ENCODE measurements at regions not wholly inside any gene's neighbourhood (a gene's known extent, or its start where the extent isn't known, plus 50 kb on each side); places are given as distances from the start of the nearest gene placed in this dataset.

GRCh38 chr5:10913181-10913810 lies 152.3 kb upstream of the DAP start:
- no CpG with 5 or more reads among the region's 2 CpGs for WGBS, 2 donors (ENCODE audit: extremely low coverage in 2 of 2, insufficient read length in 2 of 2, insufficient replicate concordance in 1 of 2)
- Histone ChIP-seq H2AFZ (ENCODE audit: low read length) (no peak overlapping the region), H3K18ac (ENCODE audit: low read length) (no peak overlapping the region)

DNA sequence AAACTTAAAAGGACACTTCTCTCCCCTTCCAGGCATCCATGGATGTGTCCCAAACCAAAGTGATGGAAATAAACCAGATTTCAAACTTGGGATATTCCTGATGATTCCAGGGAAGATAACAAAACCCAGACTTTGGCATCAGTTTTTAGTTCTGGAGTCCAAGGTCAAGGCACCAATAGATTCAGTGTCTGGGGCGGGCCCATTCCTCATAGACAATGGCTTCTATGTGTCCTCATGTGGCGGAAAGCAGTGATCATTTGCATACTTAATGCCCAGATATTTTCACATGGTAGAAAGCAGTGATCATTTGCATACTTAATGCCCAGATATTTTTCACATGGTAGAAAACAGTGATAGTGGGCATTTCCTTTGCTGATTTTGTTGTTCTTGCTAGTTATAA lies 151.4 kb upstream of the DAP start:
- no peak overlapping the region for H2BK12ac ChIP-seq (ENCODE audit: low read length)
- no CpG with 5 or more reads among the region's 2 CpGs for WGBS, 2 donors (ENCODE audit: extremely low coverage in 2 of 2, insufficient read length in 2 of 2, insufficient replicate concordance in 1 of 2)
- no peak overlapping the region for H3K9ac ChIP-seq (ENCODE audit: low read depth, low read length, poor library complexity)
- H3K4ac ChIP-seq (ENCODE audit: low read length): no peak overlapping the region
- peaks cover 0 to 2% of the 10 kb centered on the region in 2 donors for H3K4me1 ChIP-seq (ENCODE audit: control insufficient read depth in 2 of 2, insufficient read depth in 1 of 2, low read depth in 1 of 2, low read length in 2 of 2)
- H3K23ac ChIP-seq (ENCODE audit: low read depth, low read length, poor library complexity): no peak overlapping the region
- H3K9me3 ChIP-seq (replicated peaks in 1 of 2; ENCODE audit: control insufficient read depth in 2 of 2, insufficient read depth in 1 of 2, low read depth in 1 of 2, low read length in 2 of 2): no peaks in the 10 kb centered on the region
- DNase-seq (ENCODE audit: low spot score): no peak
- no peaks in the 10 kb centered on the region for H3K79me1 ChIP-seq (ENCODE audit: low read depth, low read length)
- no peak overlapping the region for H4K8ac ChIP-seq (ENCODE audit: low read depth, low read length)
- H3K4me3 ChIP-seq (ENCODE audit: low read length in 2 of 2): no peak overlapping the region
- no peak overlapping the region for H3K14ac ChIP-seq (ENCODE audit: low read length)
- H2BK15ac ChIP-seq (ENCODE audit: low read length): no peak overlapping the region
- no peak overlapping the region for H2BK120ac ChIP-seq (ENCODE audit: low read depth, low read length)
- H4K91ac ChIP-seq (ENCODE audit: low read depth, low read length, poor library complexity): no peak overlapping the region
- no peak overlapping the region for H2AFZ ChIP-seq (ENCODE audit: low read length)
- H3K18ac ChIP-seq (ENCODE audit: low read length): no peak overlapping the region
- no peak overlapping the region for H2AK5ac ChIP-seq (ENCODE audit: low read depth, low read length)
- no peak overlapping the region for H3K4me2 ChIP-seq (ENCODE audit: insufficient read depth, low read length, poor library complexity, severe bottlenecking)
- H3K27me3 ChIP-seq (ENCODE audit: control insufficient read depth in 3 of 3, insufficient read depth in 3 of 3, low read depth in 1 of 3, low read length in 3 of 3): no peaks in the 10 kb centered on the region
- H3K36me3 ChIP-seq (replicated peaks in 1 of 2; ENCODE audit: control insufficient read depth in 2 of 2, insufficient read depth in 2 of 2, low read length in 2 of 2): no peaks in the 10 kb centered on the region
- H3K27ac ChIP-seq (replicated peaks; ENCODE audit: low read length): no peak overlapping the region
- no peak overlapping the region for H2BK5ac ChIP-seq (ENCODE audit: low read length)

More at GRCh38 chr5:10913181-10913810, 152.3 kb upstream of the DAP start:
- Histone ChIP-seq H4K8ac (ENCODE audit: low read depth, low read length) (no peak overlapping the region), H2BK5ac (ENCODE audit: low read length) (no peak overlapping the region), H2AK5ac (ENCODE audit: low read depth, low read length) (no peak overlapping the region), H3K9ac (ENCODE audit: low read depth, low read length, poor library complexity) (no peak overlapping the region), H3K36me3 (replicated peaks in 1 of 2; ENCODE audit: control insufficient read depth in 2 of 2, insufficient read depth in 2 of 2, low read length in 2 of 2) (no peaks in the 10 kb centered on the region), H4K91ac (ENCODE audit: low read depth, low read length, poor library complexity) (no peak overlapping the region), H3K23ac (ENCODE audit: low read depth, low read length, poor library complexity) (no peak overlapping the region), H2BK15ac (ENCODE audit: low read length) (no peak overlapping the region), H3K27me3 (ENCODE audit: control insufficient read depth in 3 of 3, insufficient read depth in 3 of 3, low read depth in 1 of 3, low read length in 3 of 3) (no peaks in the 10 kb centered on the region), H3K27ac (replicated peaks; ENCODE audit: low read length) (no peak overlapping the region), H3K4ac (ENCODE audit: low read length) (no peak overlapping the region), H3K9me3 (replicated peaks in 1 of 2; ENCODE audit: control insufficient read depth in 2 of 2, insufficient read depth in 1 of 2, low read depth in 1 of 2, low read length in 2 of 2) (no peaks in the 10 kb centered on the region), H2BK120ac (ENCODE audit: low read depth, low read length) (no peak overlapping the region), H2BK12ac (ENCODE audit: low read length) (no peak overlapping the region), H3K4me1 (ENCODE audit: control insufficient read depth in 2 of 2, insufficient read depth in 1 of 2, low read depth in 1 of 2, low read length in 2 of 2) (peaks cover 0 to 2% of the 10 kb centered on the region in 2 donors), H3K4me2 (ENCODE audit: insufficient read depth, low read length, poor library complexity, severe bottlenecking) (no peak overlapping the region), H3K14ac (ENCODE audit: low read length) (no peak overlapping the region), H3K4me3 (ENCODE audit: low read length in 2 of 2) (no peak overlapping the region), H3K79me1 (ENCODE audit: low read depth, low read length) (no peaks in the 10 kb centered on the region)
- no peak for DNase-seq (ENCODE audit: low spot score)

- no peaks in the 10 kb centered on the region for H3K27me3 ChIP-seq (ENCODE audit: control insufficient read depth in 3 of 3, insufficient read depth in 3 of 3, low read depth in 1 of 3, low read length in 3 of 3)
- H3K4me2 ChIP-seq (ENCODE audit: insufficient read depth, low read length, poor library complexity, severe bottlenecking): no peak overlapping the region
- no peak overlapping the region for H3K4me3 ChIP-seq (ENCODE audit: low read length in 2 of 2)
- no peaks in the 10 kb centered on the region for H3K9me3 ChIP-seq (replicated peaks in 1 of 2; ENCODE audit: control insufficient read depth in 2 of 2, insufficient read depth in 1 of 2, low read depth in 1 of 2, low read length in 2 of 2)
- H3K79me1 ChIP-seq (ENCODE audit: low read depth, low read length): no peaks in the 10 kb centered on the region
- no peak overlapping the region for H2BK120ac ChIP-seq (ENCODE audit: low read depth, low read length)
- H2BK12ac ChIP-seq (ENCODE audit: low read length): no peak overlapping the region
- H3K9ac ChIP-seq (ENCODE audit: low read depth, low read length, poor library complexity): no peak overlapping the region
- no peak overlapping the region for H4K8ac ChIP-seq (ENCODE audit: low read depth, low read length)
- no peak overlapping the region for H3K23ac ChIP-seq (ENCODE audit: low read depth, low read length, poor library complexity)
- peaks cover 0 to 2% of the 10 kb centered on the region in 2 donors for H3K4me1 ChIP-seq (ENCODE audit: control insufficient read depth in 2 of 2, insufficient read depth in 1 of 2, low read depth in 1 of 2, low read length in 2 of 2)
- H2AFZ ChIP-seq (ENCODE audit: low read length): no peak overlapping the region
- H3K4ac ChIP-seq (ENCODE audit: low read length): no peak overlapping the region
- H3K18ac ChIP-seq (ENCODE audit: low read length): no peak overlapping the region
- H3K27ac ChIP-seq (replicated peaks; ENCODE audit: low read length): no peak overlapping the region
- DNase-seq (ENCODE audit: low spot score): no peak
- no peak overlapping the region for H4K91ac ChIP-seq (ENCODE audit: low read depth, low read length, poor library complexity)
- H2AK5ac ChIP-seq (ENCODE audit: low read depth, low read length): no peak overlapping the region
- no CpG with 5 or more reads among the region's 3 CpGs for whole genome bisulfite sequencing, 2 donors (ENCODE audit: extremely low coverage in 2 of 2, insufficient read length in 2 of 2, insufficient replicate concordance in 1 of 2)
- no peak overlapping the region for H3K14ac ChIP-seq (ENCODE audit: low read length)
- no peak overlapping the region for H2BK5ac ChIP-seq (ENCODE audit: low read length)
- no peak overlapping the region for H2BK15ac ChIP-seq (ENCODE audit: low read length)
- no peaks in the 10 kb centered on the region for H3K36me3 ChIP-seq (replicated peaks in 1 of 2; ENCODE audit: control insufficient read depth in 2 of 2, insufficient read depth in 2 of 2, low read length in 2 of 2)
Observed at GRCh38 chr5:10910261-10910660, 149.2 kb upstream of the DAP start.

DNA sequence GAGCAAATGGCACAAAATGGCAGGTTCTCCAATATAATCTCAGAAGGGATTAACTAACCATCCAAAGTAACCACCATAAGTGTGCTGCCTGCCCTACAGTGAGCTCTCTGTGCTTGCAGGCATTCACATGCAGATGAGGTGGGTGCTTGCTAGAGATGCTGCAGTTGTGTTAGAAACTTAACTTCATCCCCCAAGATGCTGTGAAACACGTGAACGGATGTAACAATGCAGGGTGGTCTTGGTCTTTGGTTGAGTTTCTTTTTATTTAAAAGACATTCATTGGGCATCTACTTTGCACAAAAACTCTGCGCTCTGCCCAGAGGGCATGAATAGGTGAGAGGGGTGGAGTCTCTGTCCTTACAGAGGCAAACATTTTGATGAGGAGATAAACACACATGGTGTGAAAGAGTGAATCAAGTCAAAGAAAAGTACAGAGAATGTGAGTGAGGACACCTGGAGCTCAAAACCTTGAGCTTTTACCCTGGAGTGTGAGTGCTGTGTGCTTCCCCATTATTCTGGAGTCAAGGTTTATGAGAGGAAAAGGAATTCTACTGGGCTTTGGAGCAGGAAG lies 143.9 kb upstream of the DAP start:
- Histone ChIP-seq H2BK5ac (ENCODE audit: low read length) (no peak overlapping the region), H4K91ac (ENCODE audit: low read depth, low read length, poor library complexity) (no peak overlapping the region), H3K4me2 (ENCODE audit: insufficient read depth, low read length, poor library complexity, severe bottlenecking) (no peak overlapping the region), H3K4me1 (ENCODE audit: control insufficient read depth in 2 of 2, insufficient read depth in 1 of 2, low read depth in 1 of 2, low read length in 2 of 2) (peaks cover 0 to 10% of the 10 kb centered on the region in 2 donors), H2BK12ac (ENCODE audit: low read length) (no peak overlapping the region), H3K4ac (ENCODE audit: low read length) (no peak overlapping the region), H2AFZ (ENCODE audit: low read length) (no peak overlapping the region), H3K27me3 (ENCODE audit: control insufficient read depth in 3 of 3, insufficient read depth in 3 of 3, low read depth in 1 of 3, low read length in 3 of 3) (no peaks in the 10 kb centered on the region), H2BK15ac (ENCODE audit: low read length) (no peak overlapping the region), H3K9me3 (replicated peaks in 1 of 2; ENCODE audit: control insufficient read depth in 2 of 2, insufficient read depth in 1 of 2, low read depth in 1 of 2, low read length in 2 of 2) (no peaks in the 10 kb centered on the region), H3K23ac (ENCODE audit: low read depth, low read length, poor library complexity) (no peak overlapping the region), H3K27ac (replicated peaks; ENCODE audit: low read length) (no peak overlapping the region), H2AK5ac (ENCODE audit: low read depth, low read length) (no peak overlapping the region), H4K8ac (ENCODE audit: low read depth, low read length) (no peak overlapping the region), H3K18ac (ENCODE audit: low read length) (no peak overlapping the region), H2BK120ac (ENCODE audit: low read depth, low read length) (no peak overlapping the region), H3K14ac (ENCODE audit: low read length) (no peak overlapping the region), H3K4me3 (ENCODE audit: low read length in 2 of 2) (no peak overlapping the region), H3K9ac (ENCODE audit: low read depth, low read length, poor library complexity) (no peak overlapping the region), H3K36me3 (replicated peaks in 1 of 2; ENCODE audit: control insufficient read depth in 2 of 2, insufficient read depth in 2 of 2, low read length in 2 of 2) (no peaks in the 10 kb centered on the region), H3K79me1 (ENCODE audit: low read depth, low read length) (no peaks in the 10 kb centered on the region)
- no CpG with 5 or more reads among the region's 3 CpGs for WGBS, 2 donors (ENCODE audit: extremely low coverage in 2 of 2, insufficient read length in 2 of 2, insufficient replicate concordance in 1 of 2)
- DNase-seq (ENCODE audit: low spot score): no peak
